SH-SY5Y (cell line): ENCODE measurements at regions not wholly inside any gene's neighbourhood (a gene's known extent, or its start where the extent isn't known, plus 50 kb on each side); places are given as distances from the start of the nearest gene placed in this dataset.

Experiments
- GATA2 ChIP-seq: IDR thresholded peaks from 2 replicates; pipeline ENCODE4 v1.6.1; 2011; ENCODE audit warnings: mild to moderate bottlenecking, low read depth, low read length
- GATA3 ChIP-seq: IDR thresholded peaks from 2 replicates; pipeline ENCODE4 v1.6.1; 2011; ENCODE audit warnings: low read depth, mild to moderate bottlenecking, low read length, moderate library complexity

- TF ChIP-seq GATA2 = no peak
- TF ChIP-seq GATA3 = no peak
Observed at GRCh38 chr10:128217136-128217535, 90.9 kb upstream of the MKI67 start.

- TF ChIP-seq GATA3 (no peak), GATA2 (no peak)
Observed at GRCh38 chr10:128218161-128218560, 91.9 kb upstream of the MKI67 start.

- TF ChIP-seq GATA2 = no peak
- no peak for TF ChIP-seq GATA3
Observed at GRCh38 chr10:128219295-128219694, 93.1 kb upstream of the MKI67 start.

GRCh38 chr10:128220021-128220420 is 93.8 kb upstream of the MKI67 start:
- no peak for TF ChIP-seq GATA3
- no peak for TF ChIP-seq GATA2

- no peak for TF ChIP-seq GATA2
Observed at GRCh38 chr10:128221117-128221516, 94.9 kb upstream of the MKI67 start.

- no peak for TF ChIP-seq GATA3
- TF ChIP-seq GATA2 = no peak
Observed at GRCh38 chr10:128221807-128222206, 95.6 kb upstream of the MKI67 start.

GRCh38 chr10:128222332-128222849 is 96.2 kb upstream of the MKI67 start:
- TF ChIP-seq GATA2 = no peak
- TF ChIP-seq GATA3 = no peak

- TF ChIP-seq GATA3 (no peak), GATA2 (no peak)
Observed at GRCh38 chr10:128230401-128230800, 104.2 kb upstream of the MKI67 start.

GRCh38 chr10:128233422-128233821 is 107.2 kb upstream of the MKI67 start:
- TF ChIP-seq GATA3 (no peak), GATA2 (no peak)

- TF ChIP-seq GATA2 (no peak), GATA3 (no peak)
Observed at GRCh38 chr10:128237710-128238109, 111.5 kb upstream of the MKI67 start.

- no peak for TF ChIP-seq GATA3
- TF ChIP-seq GATA2 = no peak
Observed at GRCh38 chr10:128241023-128241422, 114.8 kb upstream of the MKI67 start.

GRCh38 chr10:128242641-128243040 is 116.4 kb upstream of the MKI67 start:
- no peak for TF ChIP-seq GATA3
- TF ChIP-seq GATA2 = no peak

- TF ChIP-seq GATA3 = no peak
- TF ChIP-seq GATA2 = no peak
Observed at GRCh38 chr10:128245026-128245425, 118.8 kb upstream of the MKI67 start.

- TF ChIP-seq GATA3 = no peak
- TF ChIP-seq GATA2 = no peak
Observed at GRCh38 chr10:128247576-128247975, 121.4 kb upstream of the MKI67 start.

GRCh38 chr10:128254476-128254875 is 128.3 kb upstream of the MKI67 start:
- TF ChIP-seq GATA3 = no peak
- TF ChIP-seq GATA2 = no peak

- TF ChIP-seq GATA2 = no peak
- no peak for TF ChIP-seq GATA3
Observed at GRCh38 chr10:128257428-128257827, 131.2 kb upstream of the MKI67 start.

GRCh38 chr10:128258421-128258976 is 132.3 kb upstream of the MKI67 start:
- no peak for TF ChIP-seq GATA2
- peak; percentile 46; the same call in 1 of the 2 replicates for TF ChIP-seq GATA3
